Loucy (cell line): ENCODE measurements at regions not wholly inside any gene's neighbourhood (a gene's known extent, or its start where the extent isn't known, plus 50 kb on each side); places are given as distances from the start of the nearest gene placed in this dataset.

Experiments used
- H2AFZ ChIP-seq: fragments of 200-600 bp; sonication (generic); 2 replicates; pipeline ENCODE4 v1.6.0; 2016; ENCODE audit warnings: antibody characterized with exemption, mild to moderate bottlenecking, low read length, moderate library complexity
- H3F3A ChIP-seq: fragments of 200-600 bp; 2 replicates; pipeline ENCODE4 v1.6.0; 2016; ENCODE audit warnings: antibody characterized with exemption, low read depth, mild to moderate bottlenecking
- H3K27me3 ChIP-seq: fragments of 200-600 bp; sonication (generic); 2 replicates; pipeline ENCODE4 v1.6.1; 2014; ENCODE audit warnings: low read length, mild to moderate bottlenecking; ENCODE audit not compliant: insufficient read depth, poor library complexity, severe bottlenecking
- H3K36me3 ChIP-seq: fragments of 200-600 bp; sonication (generic); 2 replicates; pipeline ENCODE4 v1.6.1; 2016; ENCODE audit warnings: low read length; ENCODE audit not compliant: insufficient read depth
- H3K4me1 ChIP-seq: fragments of 200-600 bp; sonication (generic); 2 replicates; pipeline ENCODE4 v1.5.1; 2014; ENCODE audit warnings: low read length, mild to moderate bottlenecking; ENCODE audit not compliant: insufficient read depth, poor library complexity, severe bottlenecking
- H3K4me2 ChIP-seq: fragments of 200-600 bp; sonication (generic); 2 replicates; pipeline ENCODE4 v1.6.0; 2014; ENCODE audit warnings: antibody characterized with exemption, low read length, low read depth, mild to moderate bottlenecking; ENCODE audit not compliant: poor library complexity, severe bottlenecking
- H3K4me3 ChIP-seq: fragments of 200-600 bp; sonication (generic); 2 replicates; pipeline ENCODE4 v1.5.1; 2014; ENCODE audit warnings: low read length, mild to moderate bottlenecking, mixed read lengths; ENCODE audit not compliant: poor library complexity, severe bottlenecking
- H3K79me2 ChIP-seq: fragments of 200-600 bp; sonication (generic); 2 replicates; pipeline ENCODE4 v1.6.1; 2014; ENCODE audit warnings: low read length; ENCODE audit not compliant: insufficient read depth
- H3K9ac ChIP-seq: fragments of 200-600 bp; sonication (generic); 2 replicates; pipeline ENCODE4 v1.6.0; 2014; ENCODE audit warnings: mild to moderate bottlenecking, low read depth, low read length, moderate library complexity; ENCODE audit not compliant: poor library complexity, severe bottlenecking
- H3K9me2 ChIP-seq: fragments of 200-600 bp; sonication (generic); replicated peaks from 2 replicates; pipeline ENCODE4 v1.6.1; 2016; ENCODE audit warnings: low read depth, low read length, mixed read lengths
- H3K9me3 ChIP-seq: fragments of 200-600 bp; sonication (generic); 2 replicates; pipeline ENCODE4 v1.6.1; 2014; ENCODE audit warnings: mild to moderate bottlenecking, antibody characterized with exemption, low read length, low read depth; ENCODE audit not compliant: insufficient read depth
- H4K20me1 ChIP-seq: fragments of 200-600 bp; sonication (generic); 2 replicates; pipeline ENCODE4 v1.6.0; 2014; ENCODE audit warnings: antibody characterized with exemption, low read length, mild to moderate bottlenecking; ENCODE audit not compliant: insufficient read depth, poor library complexity, severe bottlenecking
- CTCF ChIP-seq: fragments of 200-600 bp; sonication (generic); conservative IDR thresholded peaks from 2 replicates; pipeline ENCODE4 v1.5.1; 2014; ENCODE audit warnings: mild to moderate bottlenecking, antibody characterized with exemption, low read length
- EZH2phosphoT487 ChIP-seq: fragments of 200-600 bp; IDR thresholded peaks from 2 replicates; pipeline ENCODE4 v1.6.1; 2018; ENCODE audit warnings: antibody characterized with exemption, mild to moderate bottlenecking, moderate library complexity, borderline replicate concordance

- Histone ChIP-seq H3K4me2 (no peak overlapping the region), H2AFZ (no peak overlapping the region)
- TF ChIP-seq EZH2phosphoT487 (no peak), CTCF (no peak)
Measured at GRCh38 chr5:156174225-156174624, 152.7 kb upstream of the SGCD start.

DNA sequence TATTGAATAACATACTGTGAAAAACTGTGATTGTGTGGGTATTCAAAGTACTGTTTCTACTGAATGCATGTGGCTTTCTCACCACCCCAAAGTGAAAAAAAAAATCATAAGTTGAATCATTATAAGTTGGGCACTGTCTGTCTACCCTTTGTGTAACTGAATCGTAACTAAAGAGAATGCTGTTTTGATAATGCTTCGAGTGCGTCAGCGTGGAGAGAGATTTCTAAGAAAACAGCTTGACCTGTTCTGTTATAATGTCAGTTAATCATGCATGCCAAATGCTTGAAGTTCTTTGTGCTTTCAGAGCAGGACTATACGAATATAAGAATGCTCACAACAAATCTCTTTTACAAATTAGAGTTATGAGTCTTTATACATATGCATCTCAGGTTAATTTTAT lies 148.8 kb upstream of the SGCD start:
- Histone ChIP-seq H2AFZ (no peak overlapping the region), H3K4me3 (no peak overlapping the region), H3K36me3 (no peaks in the 10 kb centered on the region), H3K79me2 (no peaks in the 10 kb centered on the region), H3K4me2 (no peak overlapping the region), H3K9ac (no peak overlapping the region), H3K9me3 (no peaks in the 10 kb centered on the region), H3K4me1 (no peaks in the 10 kb centered on the region), H4K20me1 (no peaks in the 10 kb centered on the region), H3K9me2 (no peaks in the 10 kb centered on the region), H3K27me3 (no peaks in the 10 kb centered on the region), H3F3A (no peaks in the 10 kb centered on the region)
- TF ChIP-seq EZH2phosphoT487 (no peak), CTCF (no peak)

More at GRCh38 chr5:156174225-156174624, 152.7 kb upstream of the SGCD start:
- H3K4me1 ChIP-seq = no peaks in the 10 kb centered on the region
- H3K79me2 ChIP-seq = no peaks in the 10 kb centered on the region
- no peak overlapping the region for H3K4me3 ChIP-seq
- no peaks in the 10 kb centered on the region for H3F3A ChIP-seq
- no peaks in the 10 kb centered on the region for H4K20me1 ChIP-seq
- no peak overlapping the region for H3K9ac ChIP-seq
- H3K36me3 ChIP-seq = no peaks in the 10 kb centered on the region
- no peaks in the 10 kb centered on the region for H3K27me3 ChIP-seq
- H3K9me2 ChIP-seq = no peaks in the 10 kb centered on the region
- H3K9me3 ChIP-seq = no peaks in the 10 kb centered on the region

DNA sequence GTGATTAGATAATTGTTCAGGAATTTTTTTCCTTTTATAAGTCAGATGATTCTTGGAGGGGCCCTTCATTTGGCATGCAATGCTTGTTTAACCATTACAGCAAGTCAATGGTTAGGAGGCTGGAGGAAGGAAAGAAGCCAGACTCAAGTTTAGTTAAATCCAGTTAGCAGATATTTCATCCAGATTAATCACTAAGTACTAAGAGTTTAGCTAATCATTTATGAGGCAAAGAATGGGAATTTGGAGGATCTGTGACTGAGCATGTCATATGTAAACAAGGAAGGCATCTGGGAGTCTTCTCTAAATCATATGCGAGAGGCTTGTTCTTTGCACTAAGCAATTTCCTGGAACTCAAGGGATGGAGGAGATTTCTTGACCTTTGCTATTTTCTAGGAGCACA lies 145.3 kb upstream of the SGCD start:
- Histone ChIP-seq H3K36me3 (no peaks in the 10 kb centered on the region), H3K4me3 (no peak overlapping the region), H3K4me2 (no peak overlapping the region), H3K9ac (no peak overlapping the region), H4K20me1 (no peaks in the 10 kb centered on the region), H3K9me3 (no peaks in the 10 kb centered on the region), H3K27me3 (no peaks in the 10 kb centered on the region), H2AFZ (no peak overlapping the region), H3K79me2 (no peaks in the 10 kb centered on the region), H3K4me1 (no peaks in the 10 kb centered on the region), H3F3A (no peaks in the 10 kb centered on the region), H3K9me2 (no peaks in the 10 kb centered on the region)
- no peak for TF ChIP-seq EZH2phosphoT487
- no peak for TF ChIP-seq CTCF
